Astrocyte of the spinal cord (primary cell): ENCODE measurements at regions not wholly inside any gene's neighbourhood (a gene's known extent, or its start where the extent isn't known, plus 50 kb on each side); places are given as distances from the start of the nearest gene placed in this dataset.

ENCODE experiments used
- DNase-seq: peaks from one replicate; pipeline ENCODE4 v3.0.0; 2011; ENCODE audit warnings: low read depth, low spot score
- H3K4me3 ChIP-seq: 2 replicates; pipeline ENCODE4 v1.5.1; 2011; ENCODE audit warnings: low read depth, mild to moderate bottlenecking, low read length, moderate library complexity
- in situ Hi-C: cut with HindIII; loops from 2 replicates; pipeline ENCODE4 v1.10.0; 2017; ENCODE audit warnings: low sequenced_read_pairs
- TF ChIP-seq, protein P1 (sequence below): IDR thresholded peaks from 2 replicates; pipeline ENCODE4 v1.5.1; 2012; ENCODE audit warnings: low read depth, mild to moderate bottlenecking, low read length, inconsistent platforms

DNA sequence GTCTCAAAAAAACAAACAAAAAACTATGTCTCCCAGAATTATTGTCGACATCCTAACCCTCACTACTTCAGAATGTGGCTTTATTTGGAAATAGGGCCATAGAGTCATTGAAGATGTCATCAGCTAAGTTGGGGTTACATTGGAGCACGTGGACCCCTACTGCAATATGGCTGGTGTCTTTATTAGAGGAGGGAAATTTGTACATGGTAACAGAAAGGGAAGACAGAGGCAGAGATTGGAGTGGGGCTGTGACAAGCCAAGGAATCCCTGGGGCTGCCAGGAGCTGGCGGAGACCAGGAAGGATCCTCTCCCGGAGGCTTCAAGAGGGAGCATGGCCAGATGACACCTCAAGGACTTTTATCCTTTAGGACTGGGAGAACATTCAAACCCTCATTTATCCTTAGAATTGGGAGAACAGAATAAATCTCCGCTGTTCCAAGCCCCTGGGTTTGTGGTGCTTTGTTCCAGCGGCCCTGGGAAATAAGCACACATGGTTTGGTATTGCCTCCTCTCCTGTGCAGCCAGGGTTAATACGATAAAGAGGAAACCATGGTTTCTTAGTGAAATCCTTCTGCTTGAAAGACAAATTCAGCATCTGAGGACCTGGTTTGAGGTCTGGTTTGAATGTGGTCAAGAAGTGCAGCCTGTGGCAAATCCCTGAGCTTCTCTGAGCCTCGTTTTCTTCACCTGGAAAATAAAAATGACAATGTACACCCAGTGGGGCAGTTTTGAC lies 184.7 kb downstream of the MYCN start:
- in situ Hi-C loops: no loop called here

DNA sequence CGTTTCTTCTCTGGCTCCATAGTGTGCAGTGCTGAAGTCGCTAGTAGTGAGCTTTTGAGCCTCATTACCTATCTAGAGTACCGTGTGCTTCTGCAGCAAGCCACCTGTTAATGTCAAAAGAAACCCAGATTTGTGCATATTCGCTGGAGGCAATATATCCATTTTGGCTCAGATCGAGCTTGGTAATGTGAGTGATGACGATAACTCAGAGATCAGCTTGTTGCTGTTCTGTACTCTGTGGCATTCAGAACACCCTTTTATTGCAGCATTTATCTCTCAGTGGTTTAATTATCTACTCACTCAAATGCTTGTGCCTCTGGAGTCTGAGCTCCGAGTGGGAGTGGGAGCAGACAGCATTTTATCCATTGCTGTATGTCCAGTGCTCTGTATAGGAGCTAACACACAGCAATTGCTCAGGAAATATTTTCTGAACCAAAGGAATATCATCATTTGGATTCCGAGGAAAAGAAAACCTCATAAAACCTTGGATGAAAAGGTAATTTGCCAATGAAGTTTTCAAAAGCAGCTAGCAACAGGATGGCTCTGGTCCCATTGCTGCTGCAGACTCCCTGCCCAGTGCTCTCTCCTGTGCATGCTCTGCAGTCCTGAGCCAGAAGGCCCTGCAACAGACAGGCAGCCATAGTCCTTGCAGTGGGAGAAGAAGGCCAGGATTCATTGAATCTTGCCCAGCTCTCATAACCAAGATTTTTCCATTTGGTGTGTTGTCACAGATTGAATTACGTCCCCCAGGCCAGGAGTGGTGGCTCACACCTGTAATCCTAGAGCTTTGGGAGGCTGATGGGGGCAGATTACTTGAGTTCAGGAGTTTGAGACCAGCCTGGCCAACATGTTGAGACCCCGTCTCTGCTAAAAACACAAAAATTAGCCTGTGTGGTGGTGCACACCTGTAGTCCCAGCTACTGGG lies 183.8 kb downstream of the MYCN start:
- DNase-seq: no peak
- in situ Hi-C loops: no loop called here
- no peak overlapping the region for H3K4me3 ChIP-seq
- TF ChIP-seq, protein P1, sequence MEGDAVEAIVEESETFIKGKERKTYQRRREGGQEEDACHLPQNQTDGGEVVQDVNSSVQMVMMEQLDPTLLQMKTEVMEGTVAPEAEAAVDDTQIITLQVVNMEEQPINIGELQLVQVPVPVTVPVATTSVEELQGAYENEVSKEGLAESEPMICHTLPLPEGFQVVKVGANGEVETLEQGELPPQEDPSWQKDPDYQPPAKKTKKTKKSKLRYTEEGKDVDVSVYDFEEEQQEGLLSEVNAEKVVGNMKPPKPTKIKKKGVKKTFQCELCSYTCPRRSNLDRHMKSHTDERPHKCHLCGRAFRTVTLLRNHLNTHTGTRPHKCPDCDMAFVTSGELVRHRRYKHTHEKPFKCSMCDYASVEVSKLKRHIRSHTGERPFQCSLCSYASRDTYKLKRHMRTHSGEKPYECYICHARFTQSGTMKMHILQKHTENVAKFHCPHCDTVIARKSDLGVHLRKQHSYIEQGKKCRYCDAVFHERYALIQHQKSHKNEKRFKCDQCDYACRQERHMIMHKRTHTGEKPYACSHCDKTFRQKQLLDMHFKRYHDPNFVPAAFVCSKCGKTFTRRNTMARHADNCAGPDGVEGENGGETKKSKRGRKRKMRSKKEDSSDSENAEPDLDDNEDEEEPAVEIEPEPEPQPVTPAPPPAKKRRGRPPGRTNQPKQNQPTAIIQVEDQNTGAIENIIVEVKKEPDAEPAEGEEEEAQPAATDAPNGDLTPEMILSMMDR: no peak

More for the DNA sequence above, 184.7 kb downstream of the MYCN start:
- DNase-seq: no peak
- TF ChIP-seq, protein P1: no peak
- no peak overlapping the region for H3K4me3 ChIP-seq

DNA sequence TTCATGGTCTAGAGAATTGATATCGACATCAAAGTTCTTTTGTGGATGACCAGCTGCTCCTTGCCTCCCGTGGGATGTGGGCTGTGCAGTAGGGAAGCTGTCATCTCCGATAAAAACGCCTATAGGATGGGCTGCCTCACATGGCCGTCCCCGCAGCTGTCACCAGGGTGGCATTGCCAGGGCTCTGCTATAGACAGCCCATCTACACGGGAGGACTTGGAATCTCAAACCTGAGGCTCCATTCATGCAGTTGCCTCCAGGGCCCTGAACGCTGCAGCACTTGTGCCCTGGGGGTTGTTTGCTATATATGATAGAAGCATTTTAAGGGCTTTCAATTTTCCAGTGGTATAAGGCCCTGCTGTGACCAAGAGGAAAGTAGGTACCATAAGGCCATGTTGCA lies 183.1 kb downstream of the MYCN start:
- no peak overlapping the region for H3K4me3 ChIP-seq
- DNase-seq: no peak
- in situ Hi-C loops: no loop called here
- TF ChIP-seq, protein P1: no peak

DNA sequence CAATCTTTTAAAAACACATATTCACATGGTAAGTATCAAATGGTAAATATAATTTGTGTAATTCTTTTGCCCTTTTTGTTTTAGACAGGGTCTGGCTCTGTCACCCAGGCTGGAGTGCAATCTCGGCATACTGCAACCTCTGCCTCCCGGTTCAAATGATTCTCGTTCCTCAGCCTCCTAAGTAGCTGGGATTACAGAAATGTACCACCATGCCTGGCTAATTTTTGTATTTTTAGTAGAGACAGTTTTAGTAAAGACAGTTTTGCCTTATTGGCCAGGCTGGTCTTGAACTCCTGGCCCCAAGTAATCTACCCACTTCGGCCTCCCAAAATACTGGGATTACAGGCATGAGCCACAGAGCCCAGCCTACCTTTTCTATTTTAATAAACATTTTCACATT lies 182.2 kb downstream of the MYCN start:
- H3K4me3 ChIP-seq: no peak overlapping the region
- no peak for DNase-seq
- in situ Hi-C loops: no loop called here
- TF ChIP-seq, protein P1: no peak

DNA sequence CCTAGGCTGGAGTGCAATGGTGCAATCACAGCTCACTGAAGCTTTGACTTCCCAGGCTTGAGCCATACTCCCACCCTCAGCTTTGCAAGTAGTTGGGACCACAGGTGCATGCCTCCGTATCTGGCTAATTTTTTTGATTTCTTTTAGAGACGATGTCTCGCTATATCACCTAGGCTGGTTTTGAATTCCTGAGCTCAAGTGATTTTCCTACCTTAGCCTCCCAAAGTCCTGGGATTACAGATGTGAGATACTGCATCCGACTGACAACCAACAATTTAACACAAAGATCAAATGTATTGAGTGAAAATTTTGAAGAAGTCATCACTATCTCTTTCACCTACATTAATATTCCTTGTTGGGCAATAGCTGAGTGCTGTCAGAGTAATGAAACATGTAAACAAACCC lies 181.6 kb downstream of the MYCN start:
- in situ Hi-C loops: no loop called here
- TF ChIP-seq, protein P1: no peak
- no peak overlapping the region for H3K4me3 ChIP-seq
- no peak for DNase-seq

DNA sequence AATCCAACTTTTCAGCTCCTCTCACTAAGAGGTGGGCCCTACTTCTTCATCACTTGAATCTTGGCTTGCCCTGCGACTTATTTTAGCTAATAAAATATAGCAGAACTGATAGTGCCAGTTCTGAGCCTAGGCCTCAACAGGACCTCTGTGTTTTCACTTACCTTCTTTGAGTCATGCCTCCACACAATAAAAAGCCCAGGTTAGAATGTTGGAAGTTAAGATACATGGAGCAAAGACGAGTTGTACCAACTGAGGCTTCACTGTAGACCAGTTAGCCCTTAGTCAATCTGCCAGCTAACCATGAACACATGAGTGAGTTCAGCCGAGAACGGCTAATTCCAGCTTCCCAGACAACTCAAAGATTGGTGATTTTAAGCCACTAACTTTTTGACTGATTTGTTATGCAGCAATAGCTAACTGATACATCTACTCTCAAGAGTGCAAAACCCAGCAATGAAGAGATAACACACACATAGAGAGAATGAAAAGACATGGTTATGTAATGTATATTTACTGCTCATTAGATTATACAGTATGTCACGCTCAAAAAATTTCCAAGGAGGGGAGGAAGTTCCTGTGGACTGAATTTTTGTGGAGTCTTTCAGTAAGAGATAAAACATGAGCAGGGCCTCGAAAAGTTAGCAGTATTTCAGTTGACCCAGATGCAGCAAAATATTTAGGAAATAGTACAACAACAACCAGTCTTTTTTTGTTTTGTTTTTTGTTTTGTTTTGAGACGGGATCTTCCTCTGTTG lies 181.1 kb downstream of the MYCN start:
- in situ Hi-C loops: no loop called here
- no peak for DNase-seq
- no peak overlapping the region for H3K4me3 ChIP-seq
- TF ChIP-seq, protein P1: no peak
